Glutamatergic neuron (in vitro differentiated cells): ENCODE measurements at regions not wholly inside any gene's neighbourhood (a gene's known extent, or its start where the extent isn't known, plus 50 kb on each side); places are given as distances from the start of the nearest gene placed in this dataset.
A peak's percentile ranks its signal among the peaks of the same experiment; 100 is the strongest.

Experiments used
- DNase-seq: peaks from one replicate; pipeline ENCODE4 v3.0.0; 2022
- H3K27ac Mint-ChIP-seq: one replicate; pipeline ENCODE4 v1.8.0; 2020; ENCODE audit warnings: mild to moderate bottlenecking, mixed read lengths, inconsistent platforms; ENCODE audit not compliant: unreplicated experiment
- H3K27me3 Mint-ChIP-seq: one replicate; pipeline ENCODE4 v1.8.0; 2020; ENCODE audit warnings: mild to moderate bottlenecking, moderate library complexity, mixed read lengths, inconsistent platforms; ENCODE audit not compliant: unreplicated experiment
- H3K36me3 Mint-ChIP-seq: one replicate; pipeline ENCODE4 v1.8.0; 2020; ENCODE audit warnings: mild to moderate bottlenecking, mixed read lengths, inconsistent platforms; ENCODE audit not compliant: unreplicated experiment
- H3K4me1 Mint-ChIP-seq: one replicate; pipeline ENCODE4 v1.8.0; 2020; ENCODE audit warnings: mild to moderate bottlenecking, low read depth, mixed read lengths, inconsistent platforms; ENCODE audit not compliant: unreplicated experiment
- H3K4me3 Mint-ChIP-seq: one replicate; pipeline ENCODE4 v1.8.0; 2020; ENCODE audit warnings: mild to moderate bottlenecking, mixed read lengths, inconsistent platforms; ENCODE audit not compliant: unreplicated experiment
- H3K9me3 Mint-ChIP-seq: one replicate; pipeline ENCODE4 v1.8.0; 2020; ENCODE audit warnings: mild to moderate bottlenecking, moderate library complexity, mixed read lengths, inconsistent platforms; ENCODE audit not compliant: unreplicated experiment
- TF ChIP-seq, protein P1 (sequence below): fragments of 200-600 bp; sonication (generic); IDR thresholded peaks from one replicate; pipeline ENCODE4 v1.5.0; 2021; ENCODE audit not compliant: partially characterized antibody, unreplicated experiment

- peak; percentile 88 for DNase-seq
- TF ChIP-seq, protein P1, sequence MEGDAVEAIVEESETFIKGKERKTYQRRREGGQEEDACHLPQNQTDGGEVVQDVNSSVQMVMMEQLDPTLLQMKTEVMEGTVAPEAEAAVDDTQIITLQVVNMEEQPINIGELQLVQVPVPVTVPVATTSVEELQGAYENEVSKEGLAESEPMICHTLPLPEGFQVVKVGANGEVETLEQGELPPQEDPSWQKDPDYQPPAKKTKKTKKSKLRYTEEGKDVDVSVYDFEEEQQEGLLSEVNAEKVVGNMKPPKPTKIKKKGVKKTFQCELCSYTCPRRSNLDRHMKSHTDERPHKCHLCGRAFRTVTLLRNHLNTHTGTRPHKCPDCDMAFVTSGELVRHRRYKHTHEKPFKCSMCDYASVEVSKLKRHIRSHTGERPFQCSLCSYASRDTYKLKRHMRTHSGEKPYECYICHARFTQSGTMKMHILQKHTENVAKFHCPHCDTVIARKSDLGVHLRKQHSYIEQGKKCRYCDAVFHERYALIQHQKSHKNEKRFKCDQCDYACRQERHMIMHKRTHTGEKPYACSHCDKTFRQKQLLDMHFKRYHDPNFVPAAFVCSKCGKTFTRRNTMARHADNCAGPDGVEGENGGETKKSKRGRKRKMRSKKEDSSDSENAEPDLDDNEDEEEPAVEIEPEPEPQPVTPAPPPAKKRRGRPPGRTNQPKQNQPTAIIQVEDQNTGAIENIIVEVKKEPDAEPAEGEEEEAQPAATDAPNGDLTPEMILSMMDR = peak; percentile 87
- Mint-ChIP-seq H3K4me1 (peaks cover 10% of the 10 kb centered on the region), H3K9me3 (peaks cover 8% of the 10 kb centered on the region), H3K36me3 (no peaks in the 10 kb centered on the region), H3K4me3 (no peak overlapping the region), H3K27me3 (peaks cover 8% of the 10 kb centered on the region), H3K27ac (no peak overlapping the region)
Observed at GRCh38 chr11:135075740-135076139, 663.7 kb upstream of the B3GAT1 start.

GRCh38 chr11:135074397-135074998, 662.5 kb upstream of the B3GAT1 start:
- H3K9me3 Mint-ChIP-seq = peaks cover 8% of the 10 kb centered on the region
- H3K27ac Mint-ChIP-seq = no peak overlapping the region
- TF ChIP-seq, protein P1 = no peak
- no peak for DNase-seq
- peaks cover 10% of the 10 kb centered on the region for H3K4me1 Mint-ChIP-seq
- peaks cover 8% of the 10 kb centered on the region for H3K27me3 Mint-ChIP-seq
- H3K4me3 Mint-ChIP-seq = no peak overlapping the region
- no peaks in the 10 kb centered on the region for H3K36me3 Mint-ChIP-seq

DNA sequence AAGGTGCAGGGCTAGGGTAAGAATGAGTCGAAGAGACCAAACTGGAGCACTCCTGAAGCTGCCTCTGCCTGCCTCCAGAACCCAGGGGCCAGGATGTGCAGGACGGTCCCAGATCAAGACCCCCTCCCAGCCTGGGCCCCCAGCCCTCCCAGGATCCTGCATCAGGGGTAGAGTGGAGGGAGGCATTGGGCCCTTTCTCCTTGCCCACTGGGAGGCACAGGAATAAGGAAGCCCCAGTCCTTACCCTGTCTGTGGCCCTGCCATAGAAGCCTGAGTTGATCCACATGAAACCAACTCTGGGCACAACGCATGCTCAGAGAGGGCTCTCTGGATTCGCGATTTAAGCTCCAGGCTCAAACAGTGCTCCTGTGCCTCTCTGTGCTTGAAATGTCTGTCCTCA, 661.8 kb upstream of the B3GAT1 start:
- DNase-seq = no peak
- TF ChIP-seq, protein P1 = no peak
- Mint-ChIP-seq H3K27me3 (peaks cover 8% of the 10 kb centered on the region), H3K9me3 (peaks cover 8% of the 10 kb centered on the region), H3K4me3 (no peak overlapping the region), H3K4me1 (peaks cover 10% of the 10 kb centered on the region), H3K27ac (no peak overlapping the region), H3K36me3 (no peaks in the 10 kb centered on the region)

GRCh38 chr11:135073381-135073780, 661.3 kb upstream of the B3GAT1 start:
- TF ChIP-seq, protein P1 = no peak
- DNase-seq = no peak
- Mint-ChIP-seq H3K4me3 (no peak overlapping the region), H3K27me3 (peaks cover 8% of the 10 kb centered on the region), H3K27ac (peak overlapping the region; percentile 72), H3K36me3 (no peaks in the 10 kb centered on the region), H3K9me3 (peaks cover 8% of the 10 kb centered on the region), H3K4me1 (peaks cover 10% of the 10 kb centered on the region)

DNA sequence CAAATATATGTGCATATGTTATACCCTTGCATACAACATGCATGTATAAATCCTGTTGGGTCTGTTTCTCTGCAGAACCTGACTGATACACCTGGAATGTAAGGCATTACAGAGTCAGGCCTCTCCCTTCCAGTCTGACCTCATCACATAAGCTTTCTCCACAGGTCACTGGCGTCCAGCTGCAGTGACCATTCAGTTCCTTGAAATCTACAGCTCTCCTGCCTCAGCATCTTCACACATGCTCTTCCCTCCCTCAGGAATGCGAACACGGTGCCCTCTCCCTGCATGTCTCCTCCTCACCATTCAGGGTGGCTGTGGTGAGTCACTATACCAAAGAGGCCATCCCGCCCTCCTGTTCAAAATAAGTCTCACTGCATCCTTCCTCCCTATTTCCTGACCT, 657.8 kb upstream of the B3GAT1 start:
- H3K36me3 Mint-ChIP-seq = no peaks in the 10 kb centered on the region
- no peak for DNase-seq
- H3K27me3 Mint-ChIP-seq = peaks cover 6% of the 10 kb centered on the region
- H3K4me3 Mint-ChIP-seq = no peak overlapping the region
- H3K4me1 Mint-ChIP-seq = peaks cover 12% of the 10 kb centered on the region
- no peak overlapping the region for H3K27ac Mint-ChIP-seq
- H3K9me3 Mint-ChIP-seq = peaks cover 6% of the 10 kb centered on the region
- TF ChIP-seq, protein P1 = no peak
